ENCODE measurements at regions not wholly inside any gene's neighbourhood (a gene's known extent, or its start where the extent isn't known, plus 50 kb on each side); places are given as distances from the start of the nearest gene placed in this dataset.

- no peak overlapping the region for H3K27ac Mint-ChIP-seq (ENCODE audit: unreplicated experiment)
Observed at GRCh38 chr7:155184923-155185322, 112.8 kb upstream of the INSIG1 start.

DNA sequence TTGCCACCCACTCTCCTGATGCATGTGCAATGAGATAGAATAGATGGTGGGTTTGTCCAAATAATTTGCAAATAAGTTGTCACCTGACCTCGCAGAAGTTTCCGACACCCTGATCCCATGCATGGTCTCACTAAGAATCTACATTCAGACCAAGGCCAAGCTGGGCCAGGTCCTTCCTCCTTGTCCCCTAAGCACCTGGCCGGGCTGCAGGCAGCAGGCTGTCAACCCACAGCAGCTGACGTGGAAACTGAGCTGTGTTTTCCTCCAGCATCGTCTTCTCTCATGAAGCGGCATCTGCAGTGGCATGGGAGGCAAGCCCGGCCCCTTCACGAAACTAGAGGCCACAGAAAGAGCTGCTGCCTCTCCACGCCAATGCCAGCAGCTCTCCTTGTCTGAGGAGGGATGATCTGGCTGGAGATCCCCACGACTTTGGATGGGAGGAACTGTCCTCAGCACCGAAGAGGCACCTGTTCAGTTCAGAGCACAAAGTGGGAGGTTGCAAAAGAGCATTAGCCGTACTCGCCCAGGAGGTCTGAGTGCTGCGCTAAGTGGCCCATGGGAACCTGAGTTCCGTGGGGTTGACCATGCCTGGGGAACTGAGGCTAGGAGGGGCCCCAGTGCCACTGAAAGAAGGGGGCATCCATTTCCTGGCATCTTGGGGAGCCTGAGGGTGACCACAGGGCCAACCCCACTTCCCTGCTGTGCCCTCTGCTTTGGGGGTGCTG is 110.5 kb upstream of the INSIG1 start:
- Mint-ChIP-seq H3K4me1 (ENCODE audit: unreplicated experiment) (peaks cover 4% of the 10 kb centered on the region), H3K4me3 (ENCODE audit: unreplicated experiment) (no peak overlapping the region), H3K9me3 (ENCODE audit: unreplicated experiment) (peaks cover 24% of the 10 kb centered on the region), H3K27me3 (ENCODE audit: unreplicated experiment) (peaks cover 11% of the 10 kb centered on the region), H3K27ac (ENCODE audit: unreplicated experiment) (no peak overlapping the region), H3K36me3 (ENCODE audit: unreplicated experiment) (no peaks in the 10 kb centered on the region)
- peak; percentile 69 for DNase-seq (ENCODE audit: extremely low spot score, unreplicated experiment)
- TF ChIP-seq, protein P1, sequence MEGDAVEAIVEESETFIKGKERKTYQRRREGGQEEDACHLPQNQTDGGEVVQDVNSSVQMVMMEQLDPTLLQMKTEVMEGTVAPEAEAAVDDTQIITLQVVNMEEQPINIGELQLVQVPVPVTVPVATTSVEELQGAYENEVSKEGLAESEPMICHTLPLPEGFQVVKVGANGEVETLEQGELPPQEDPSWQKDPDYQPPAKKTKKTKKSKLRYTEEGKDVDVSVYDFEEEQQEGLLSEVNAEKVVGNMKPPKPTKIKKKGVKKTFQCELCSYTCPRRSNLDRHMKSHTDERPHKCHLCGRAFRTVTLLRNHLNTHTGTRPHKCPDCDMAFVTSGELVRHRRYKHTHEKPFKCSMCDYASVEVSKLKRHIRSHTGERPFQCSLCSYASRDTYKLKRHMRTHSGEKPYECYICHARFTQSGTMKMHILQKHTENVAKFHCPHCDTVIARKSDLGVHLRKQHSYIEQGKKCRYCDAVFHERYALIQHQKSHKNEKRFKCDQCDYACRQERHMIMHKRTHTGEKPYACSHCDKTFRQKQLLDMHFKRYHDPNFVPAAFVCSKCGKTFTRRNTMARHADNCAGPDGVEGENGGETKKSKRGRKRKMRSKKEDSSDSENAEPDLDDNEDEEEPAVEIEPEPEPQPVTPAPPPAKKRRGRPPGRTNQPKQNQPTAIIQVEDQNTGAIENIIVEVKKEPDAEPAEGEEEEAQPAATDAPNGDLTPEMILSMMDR (IDR thresholded peaks at IDR 0.05) = no peak

More at GRCh38 chr7:155184923-155185322, 112.8 kb upstream of the INSIG1 start:
- no peaks in the 10 kb centered on the region for H3K27me3 Mint-ChIP-seq (ENCODE audit: unreplicated experiment)
- no peak overlapping the region for H3K4me3 Mint-ChIP-seq (ENCODE audit: unreplicated experiment)
- peaks cover 29% of the 10 kb centered on the region for H3K9me3 Mint-ChIP-seq (ENCODE audit: unreplicated experiment)
- peak; percentile 1 for DNase-seq (ENCODE audit: extremely low spot score, unreplicated experiment)
- no peaks in the 10 kb centered on the region for H3K4me1 Mint-ChIP-seq (ENCODE audit: unreplicated experiment)
- H3K36me3 Mint-ChIP-seq (ENCODE audit: unreplicated experiment) = no peaks in the 10 kb centered on the region
- TF ChIP-seq, protein P1 (IDR thresholded peaks at IDR 0.05) = no peak

DNA sequence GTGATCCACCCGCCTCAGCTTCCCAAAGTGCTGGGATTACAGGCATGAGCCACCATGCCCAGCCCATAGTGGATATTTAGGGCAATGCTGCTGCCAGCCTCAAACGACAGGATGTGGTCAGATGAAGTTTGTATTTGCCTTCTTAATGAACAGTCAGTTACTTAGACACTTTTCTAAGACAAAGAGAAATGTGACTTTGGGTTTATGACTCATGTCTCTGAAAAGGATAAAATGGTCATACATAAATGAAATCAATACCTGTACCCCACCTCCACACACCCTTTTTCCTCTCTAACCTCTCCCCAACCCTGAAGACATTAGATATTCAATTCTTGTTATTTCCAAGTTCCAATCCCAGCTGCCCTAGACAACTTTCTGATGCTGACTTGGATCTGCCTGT is 109.3 kb upstream of the INSIG1 start:
- no peaks in the 10 kb centered on the region for H3K36me3 Mint-ChIP-seq (ENCODE audit: unreplicated experiment)
- TF ChIP-seq, protein P1 (IDR thresholded peaks at IDR 0.05) = no peak
- H3K27ac Mint-ChIP-seq (ENCODE audit: unreplicated experiment) = no peak overlapping the region
- H3K4me1 Mint-ChIP-seq (ENCODE audit: unreplicated experiment) = peaks cover 4% of the 10 kb centered on the region
- peaks cover 18% of the 10 kb centered on the region for H3K9me3 Mint-ChIP-seq (ENCODE audit: unreplicated experiment)
- DNase-seq (ENCODE audit: extremely low spot score, unreplicated experiment) = no peak
- peaks cover 17% of the 10 kb centered on the region for H3K27me3 Mint-ChIP-seq (ENCODE audit: unreplicated experiment)
- H3K4me3 Mint-ChIP-seq (ENCODE audit: unreplicated experiment) = no peak overlapping the region

DNA sequence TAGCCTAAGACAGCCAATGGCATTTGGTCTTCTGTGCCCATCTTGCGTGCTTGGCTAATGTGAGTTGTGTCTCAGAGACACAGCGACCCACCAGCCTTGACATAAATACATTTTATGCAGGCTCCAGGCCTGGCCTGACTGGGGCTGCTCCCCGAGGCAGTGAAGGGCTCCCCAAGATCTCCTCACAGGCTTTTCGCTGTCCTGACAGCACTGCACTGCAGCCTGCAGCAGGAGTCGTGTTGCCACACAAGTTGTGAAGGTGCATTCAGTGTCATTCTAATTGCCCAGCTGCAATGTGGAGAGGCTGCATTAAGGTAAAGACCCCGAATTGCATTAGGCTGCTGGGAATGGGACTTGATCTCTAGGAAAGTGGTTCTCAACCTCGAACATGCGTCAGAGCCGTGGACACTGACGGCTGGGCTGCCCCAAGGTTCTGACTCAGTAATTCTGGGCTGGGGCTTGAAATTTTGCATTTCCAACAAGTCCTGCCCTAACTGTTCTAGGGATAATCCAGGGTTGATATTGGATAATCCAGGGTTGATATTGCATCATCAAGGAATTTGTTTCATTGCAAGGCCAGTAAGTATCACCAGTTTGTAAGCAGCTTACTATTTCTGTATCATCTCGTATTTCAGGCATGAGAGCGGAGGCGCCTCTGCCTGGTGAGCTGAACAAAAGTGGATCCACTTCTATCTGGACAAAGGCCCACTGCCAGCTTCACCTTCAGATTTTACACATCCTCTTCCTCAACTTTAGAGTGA is 108.7 kb upstream of the INSIG1 start:
- Mint-ChIP-seq H3K4me3 (ENCODE audit: unreplicated experiment) (no peak overlapping the region), H3K4me1 (ENCODE audit: unreplicated experiment) (peaks cover 4% of the 10 kb centered on the region), H3K36me3 (ENCODE audit: unreplicated experiment) (no peaks in the 10 kb centered on the region), H3K9me3 (ENCODE audit: unreplicated experiment) (peaks cover 13% of the 10 kb centered on the region), H3K27ac (ENCODE audit: unreplicated experiment) (no peak overlapping the region), H3K27me3 (ENCODE audit: unreplicated experiment) (peaks cover 17% of the 10 kb centered on the region)
- TF ChIP-seq, protein P1 (IDR thresholded peaks at IDR 0.05) = no peak
- no peak for DNase-seq (ENCODE audit: extremely low spot score, unreplicated experiment)

DNA sequence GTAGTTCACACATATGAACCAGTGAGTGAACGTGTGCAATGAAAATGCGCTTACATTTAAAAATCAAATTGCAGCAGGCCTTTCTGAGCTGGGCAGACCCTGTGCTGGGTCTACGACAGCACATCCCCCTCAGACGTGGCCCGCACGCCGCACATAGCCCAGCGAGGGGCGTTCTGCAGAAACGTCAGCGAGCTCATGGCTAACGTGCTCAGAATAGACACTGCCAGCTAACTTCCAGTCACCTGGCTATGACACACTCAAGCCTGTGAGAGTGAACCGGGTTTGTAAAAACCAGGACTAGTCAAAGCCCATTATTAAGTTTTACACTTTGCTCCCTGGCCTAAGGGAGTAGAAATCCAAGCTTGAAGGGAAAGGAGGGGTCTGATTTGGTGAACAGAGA is 108.1 kb upstream of the INSIG1 start:
- H3K4me1 Mint-ChIP-seq (ENCODE audit: unreplicated experiment) = peaks cover 4% of the 10 kb centered on the region
- no peak for DNase-seq (ENCODE audit: extremely low spot score, unreplicated experiment)
- no peak overlapping the region for H3K27ac Mint-ChIP-seq (ENCODE audit: unreplicated experiment)
- peaks cover 10% of the 10 kb centered on the region for H3K9me3 Mint-ChIP-seq (ENCODE audit: unreplicated experiment)
- H3K4me3 Mint-ChIP-seq (ENCODE audit: unreplicated experiment) = no peak overlapping the region
- no peaks in the 10 kb centered on the region for H3K36me3 Mint-ChIP-seq (ENCODE audit: unreplicated experiment)
- TF ChIP-seq, protein P1 (IDR thresholded peaks at IDR 0.05) = no peak
- H3K27me3 Mint-ChIP-seq (ENCODE audit: unreplicated experiment) = peaks cover 18% of the 10 kb centered on the region
